ENCODE measurements at regions not wholly inside any gene's neighbourhood (a gene's known extent, or its start where the extent isn't known, plus 50 kb on each side); places are given as distances from the start of the nearest gene placed in this dataset.

GRCh38 chrX:127390316-127390715 is 570.8 kb downstream of the PRR32 start:
- no peak overlapping the region for H3K4me3 ChIP-seq (ENCODE audit: low read depth, low read length, poor library complexity, severe bottlenecking)
- CTCF ChIA-PET, result no interaction called here
- intact Hi-C loops (cut with micrococcal nuclease; ENCODE audit: unreplicated experiment), result no loop called here
- BruUV-seq (replicated peaks), result no TSS peak
- no peak for DNase-seq (ENCODE audit: low spot score)
- H3K9me3 ChIP-seq (ENCODE audit: low read depth, low read length, poor library complexity, severe bottlenecking), result peaks cover 5% of the 10 kb centered on the region
- POLR2A ChIA-PET (ENCODE audit: low non-redundant PET), result no interaction called here
- no peak overlapping the region for H3K27ac ChIP-seq (ENCODE audit: low read depth, low read length, poor library complexity, severe bottlenecking)
- H3K4me1 ChIP-seq (ENCODE audit: insufficient read depth, low read length, poor library complexity, severe bottlenecking), result no peaks in the 10 kb centered on the region
- no peaks in the 10 kb centered on the region for H3K36me3 ChIP-seq (ENCODE audit: insufficient read depth, low read length, poor library complexity, severe bottlenecking)
- H3K27me3 ChIP-seq (replicated peaks; ENCODE audit: insufficient read depth, low read depth, low read length, poor library complexity), result no peaks in the 10 kb centered on the region
- TF ChIP-seq EZH2 (IDR thresholded peaks at IDR 0.05; ENCODE audit: borderline replicate concordance, low read depth, low read length, poor library complexity, severe bottlenecking), result no peak
- TF ChIP-seq, protein P1, sequence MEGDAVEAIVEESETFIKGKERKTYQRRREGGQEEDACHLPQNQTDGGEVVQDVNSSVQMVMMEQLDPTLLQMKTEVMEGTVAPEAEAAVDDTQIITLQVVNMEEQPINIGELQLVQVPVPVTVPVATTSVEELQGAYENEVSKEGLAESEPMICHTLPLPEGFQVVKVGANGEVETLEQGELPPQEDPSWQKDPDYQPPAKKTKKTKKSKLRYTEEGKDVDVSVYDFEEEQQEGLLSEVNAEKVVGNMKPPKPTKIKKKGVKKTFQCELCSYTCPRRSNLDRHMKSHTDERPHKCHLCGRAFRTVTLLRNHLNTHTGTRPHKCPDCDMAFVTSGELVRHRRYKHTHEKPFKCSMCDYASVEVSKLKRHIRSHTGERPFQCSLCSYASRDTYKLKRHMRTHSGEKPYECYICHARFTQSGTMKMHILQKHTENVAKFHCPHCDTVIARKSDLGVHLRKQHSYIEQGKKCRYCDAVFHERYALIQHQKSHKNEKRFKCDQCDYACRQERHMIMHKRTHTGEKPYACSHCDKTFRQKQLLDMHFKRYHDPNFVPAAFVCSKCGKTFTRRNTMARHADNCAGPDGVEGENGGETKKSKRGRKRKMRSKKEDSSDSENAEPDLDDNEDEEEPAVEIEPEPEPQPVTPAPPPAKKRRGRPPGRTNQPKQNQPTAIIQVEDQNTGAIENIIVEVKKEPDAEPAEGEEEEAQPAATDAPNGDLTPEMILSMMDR (conservative IDR thresholded peaks at IDR 0.05; ENCODE audit: low read depth, low read length), result no peak

DNA sequence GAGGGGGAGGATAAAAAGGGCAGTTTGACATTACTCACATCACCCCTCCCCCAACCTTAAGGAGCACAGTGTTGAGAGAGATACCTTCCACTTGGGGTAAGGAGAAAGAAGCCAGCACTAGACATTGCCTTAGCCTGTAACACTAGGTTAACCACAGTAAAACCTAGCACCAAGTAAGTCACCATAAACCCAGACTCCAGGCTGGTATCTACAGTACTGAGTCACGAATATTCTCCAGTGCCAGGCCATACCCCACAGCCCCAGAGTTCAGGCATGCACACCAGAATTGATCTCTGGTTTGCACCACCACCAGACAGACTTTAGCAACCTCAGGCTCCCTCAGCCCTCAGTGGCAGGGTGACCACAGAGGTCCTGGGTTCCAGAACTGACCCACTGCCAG is 570.4 kb downstream of the PRR32 start:
- no peaks in the 10 kb centered on the region for H3K27me3 ChIP-seq (replicated peaks; ENCODE audit: insufficient read depth, low read depth, low read length, poor library complexity)
- TF ChIP-seq, protein P1 (conservative IDR thresholded peaks at IDR 0.05; ENCODE audit: low read depth, low read length), result no peak
- no peak for TF ChIP-seq EZH2 (IDR thresholded peaks at IDR 0.05; ENCODE audit: borderline replicate concordance, low read depth, low read length, poor library complexity, severe bottlenecking)
- no peak overlapping the region for H3K27ac ChIP-seq (ENCODE audit: low read depth, low read length, poor library complexity, severe bottlenecking)
- no peaks in the 10 kb centered on the region for H3K4me1 ChIP-seq (ENCODE audit: insufficient read depth, low read length, poor library complexity, severe bottlenecking)
- CTCF ChIA-PET, result no interaction called here
- POLR2A ChIA-PET (ENCODE audit: low non-redundant PET), result no interaction called here
- intact Hi-C loops (cut with micrococcal nuclease; ENCODE audit: unreplicated experiment), result no loop called here
- H3K4me3 ChIP-seq (ENCODE audit: low read depth, low read length, poor library complexity, severe bottlenecking), result no peak overlapping the region
- H3K36me3 ChIP-seq (ENCODE audit: insufficient read depth, low read length, poor library complexity, severe bottlenecking), result no peaks in the 10 kb centered on the region
- BruUV-seq (replicated peaks), result no TSS peak
- DNase-seq (ENCODE audit: low spot score), result no peak
- H3K9me3 ChIP-seq (ENCODE audit: low read depth, low read length, poor library complexity, severe bottlenecking), result peaks cover 5% of the 10 kb centered on the region
